Rectal smooth muscle tissue (tissue), 1 donor: ENCODE measurements at regions not wholly inside any gene's neighbourhood (a gene's known extent, or its start where the extent isn't known, plus 50 kb on each side); places are given as distances from the start of the nearest gene placed in this dataset.
"Not testable (repeated sequence)": the region's sequence is repeated elsewhere in the genome, so short reads cannot be mapped to it uniquely, and the experiment has no call there.

Experiments used
- H3K27ac ChIP-seq: one replicate; pipeline ENCODE4 v1.7.0; 2013; ENCODE audit warnings: low read depth, low read length, inconsistent platforms
- H3K27me3 ChIP-seq: one replicate; pipeline ENCODE4 v1.7.0; 2013; ENCODE audit warnings: low read length; ENCODE audit not compliant: control insufficient read depth, insufficient read depth
- H3K36me3 ChIP-seq: one replicate; pipeline ENCODE4 v1.7.0; 2013; ENCODE audit warnings: low read length; ENCODE audit not compliant: control insufficient read depth, insufficient read depth
- H3K4me1 ChIP-seq: one replicate; pipeline ENCODE4 v1.7.0; 2013; ENCODE audit warnings: low read length; ENCODE audit not compliant: control insufficient read depth, insufficient read depth
- H3K4me3 ChIP-seq: one replicate; pipeline ENCODE4 v1.7.0; 2013; ENCODE audit warnings: low read length
- H3K9ac ChIP-seq: one replicate; pipeline ENCODE4 v1.7.0; 2013; ENCODE audit warnings: low read length

DNA sequence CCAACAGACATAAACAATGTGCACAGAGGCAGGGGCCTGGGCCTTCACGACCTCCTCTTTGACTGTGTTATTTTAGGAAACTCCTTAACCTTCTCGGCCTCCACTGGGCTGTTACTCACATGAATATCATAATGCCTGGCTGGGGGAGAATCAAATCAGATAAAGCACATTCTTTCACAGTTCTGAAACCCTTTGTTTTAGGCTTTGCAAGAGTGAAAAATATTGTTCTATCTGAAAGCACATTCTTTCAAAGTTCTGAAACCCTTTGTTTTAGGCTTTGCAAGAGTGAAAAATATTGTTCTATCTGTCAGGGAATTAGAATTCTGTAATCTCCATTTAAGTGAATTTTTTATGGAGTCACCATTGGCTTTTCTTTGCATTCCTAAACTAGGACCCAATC, 50.7 kb upstream of the SYNDIG1 start:
- Histone ChIP-seq H3K9ac (no peak overlapping the region), H3K27ac (no peak overlapping the region), H3K4me3 (no peak overlapping the region), H3K4me1 (no peaks in the 10 kb centered on the region), H3K36me3 (no peaks in the 10 kb centered on the region), H3K27me3 (no peaks in the 10 kb centered on the region)

DNA sequence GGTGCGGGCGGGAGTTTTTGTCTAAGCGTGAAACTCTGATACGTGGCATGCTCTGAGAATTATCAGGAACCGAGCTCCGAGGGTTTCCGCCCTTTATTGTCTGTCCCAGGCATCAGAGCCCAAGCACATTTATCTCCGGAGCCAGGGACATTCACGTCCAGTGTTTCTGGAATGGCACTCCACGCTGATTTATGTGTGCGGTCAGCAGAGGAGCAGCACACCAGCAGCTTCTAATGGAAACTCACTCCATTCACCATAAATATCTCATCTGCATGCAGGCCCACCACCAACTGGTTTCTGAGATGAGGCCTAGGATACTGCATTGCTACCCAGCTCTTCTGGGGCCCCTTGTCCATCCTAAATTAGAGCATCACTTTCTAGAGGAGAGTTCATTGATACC, 51.9 kb upstream of the SYNDIG1 start:
- H3K27ac ChIP-seq = no peak overlapping the region
- no peak overlapping the region for H3K9ac ChIP-seq
- H3K36me3 ChIP-seq = no peaks in the 10 kb centered on the region
- no peaks in the 10 kb centered on the region for H3K4me1 ChIP-seq
- H3K4me3 ChIP-seq = no peak overlapping the region
- H3K27me3 ChIP-seq = no peaks in the 10 kb centered on the region

GRCh38 chr20:24415444-24415843, 54.0 kb upstream of the SYNDIG1 start:
- not testable (repeated sequence) for H3K9ac ChIP-seq, H3K27ac ChIP-seq, H3K4me3 ChIP-seq, H3K27me3 ChIP-seq, H3K4me1 ChIP-seq, H3K36me3 ChIP-seq

DNA sequence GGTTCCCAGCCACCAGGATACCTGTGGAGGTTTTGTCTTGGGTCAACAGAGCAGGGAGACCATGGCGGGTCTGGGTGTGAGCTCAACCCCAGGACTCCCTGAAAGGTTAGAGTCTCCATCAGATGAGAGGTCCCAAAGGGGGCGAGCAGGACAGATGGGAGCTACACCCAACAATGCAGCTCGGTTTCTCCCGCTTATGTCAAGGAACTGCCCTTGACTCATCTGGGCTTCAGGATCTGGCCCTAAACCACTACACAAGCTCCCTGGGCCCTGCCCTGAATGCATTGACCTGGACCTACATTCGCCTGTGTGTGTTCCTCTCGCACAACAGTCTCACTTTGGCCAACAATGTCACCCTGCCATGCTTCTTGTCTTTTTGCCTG, 57.6 kb upstream of the SYNDIG1 start:
- Histone ChIP-seq H3K9ac (no peak overlapping the region), H3K27me3 (no peaks in the 10 kb centered on the region), H3K4me1 (no peaks in the 10 kb centered on the region), H3K4me3 (no peak overlapping the region), H3K27ac (no peak overlapping the region), H3K36me3 (no peaks in the 10 kb centered on the region)

GRCh38 chr20:24411003-24411833, 58.2 kb upstream of the SYNDIG1 start:
- H3K36me3 ChIP-seq = no peaks in the 10 kb centered on the region
- no peak overlapping the region for H3K4me3 ChIP-seq
- no peaks in the 10 kb centered on the region for H3K4me1 ChIP-seq
- H3K27ac ChIP-seq = no peak overlapping the region
- no peak overlapping the region for H3K9ac ChIP-seq
- no peaks in the 10 kb centered on the region for H3K27me3 ChIP-seq

DNA sequence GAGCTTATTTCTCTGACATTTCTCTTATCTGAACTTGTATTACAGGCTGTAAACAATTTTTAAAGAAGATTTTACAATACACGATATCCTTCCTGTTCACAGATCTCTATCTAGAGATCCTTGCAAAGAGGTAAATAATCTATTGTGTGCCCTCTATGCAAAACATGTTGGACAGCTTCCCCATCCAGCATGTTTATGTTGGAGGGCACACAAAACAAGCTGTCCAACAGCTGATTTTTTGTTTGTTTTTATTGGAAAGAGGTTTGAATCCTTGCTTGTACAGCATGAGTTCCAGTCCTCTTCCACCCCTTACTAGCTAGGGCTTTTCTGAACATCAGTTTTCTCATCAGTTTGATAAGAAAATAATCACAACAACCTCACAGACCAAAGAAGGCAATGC, 62.3 kb upstream of the SYNDIG1 start:
- H3K9ac ChIP-seq = no peak overlapping the region
- no peaks in the 10 kb centered on the region for H3K4me1 ChIP-seq
- no peak overlapping the region for H3K27ac ChIP-seq
- H3K27me3 ChIP-seq = no peaks in the 10 kb centered on the region
- no peaks in the 10 kb centered on the region for H3K36me3 ChIP-seq
- H3K4me3 ChIP-seq = no peak overlapping the region

DNA sequence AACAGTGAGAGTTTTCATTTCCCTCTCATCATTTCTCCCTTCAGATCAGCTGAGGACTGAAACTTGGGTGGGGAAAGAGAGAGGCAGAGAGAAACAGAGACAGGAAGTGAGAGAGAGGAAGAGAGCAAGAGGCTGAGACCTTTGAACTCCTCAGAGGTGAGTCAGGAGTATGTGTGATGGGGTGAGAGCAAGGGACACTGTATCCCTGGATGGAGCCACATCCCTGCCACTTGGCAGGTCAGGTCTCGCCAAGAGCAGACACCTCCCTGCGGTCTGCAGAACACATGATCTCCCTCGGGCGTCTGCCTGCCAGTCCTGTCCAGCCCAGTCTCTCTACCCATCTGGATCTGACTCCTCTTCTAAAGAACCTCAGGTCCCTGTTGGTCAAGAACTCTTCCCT, 62.7 kb upstream of the SYNDIG1 start:
- H3K36me3 ChIP-seq = no peaks in the 10 kb centered on the region
- no peak overlapping the region for H3K9ac ChIP-seq
- H3K4me1 ChIP-seq = no peaks in the 10 kb centered on the region
- no peak overlapping the region for H3K27ac ChIP-seq
- H3K27me3 ChIP-seq = no peaks in the 10 kb centered on the region
- H3K4me3 ChIP-seq = no peak overlapping the region

GRCh38 chr20:24406251-24406650, 63.2 kb upstream of the SYNDIG1 start:
- Histone ChIP-seq H3K36me3 (no peaks in the 10 kb centered on the region), H3K27ac (no peak overlapping the region), H3K9ac (no peak overlapping the region), H3K4me3 (no peak overlapping the region), H3K4me1 (no peaks in the 10 kb centered on the region), H3K27me3 (no peaks in the 10 kb centered on the region)

DNA sequence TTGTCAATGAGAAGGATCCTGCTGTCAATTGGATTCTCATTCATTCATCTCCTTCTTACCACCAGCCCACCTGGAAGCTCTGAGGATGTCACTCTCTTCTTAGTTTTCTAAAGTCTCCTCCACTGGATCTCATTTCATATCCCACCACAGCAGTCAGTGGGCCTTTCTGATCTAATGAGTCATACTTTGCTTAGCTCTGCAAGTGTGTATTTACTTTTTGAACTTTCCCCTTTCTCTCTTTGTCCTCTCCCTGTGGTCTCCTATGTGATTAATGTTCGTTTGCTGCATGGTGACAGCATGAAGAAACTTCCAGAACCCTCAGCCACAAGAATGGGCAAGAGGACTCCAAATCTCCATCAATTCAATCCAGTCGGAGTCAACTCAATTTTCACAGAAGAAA, 63.6 kb upstream of the SYNDIG1 start:
- H3K27ac ChIP-seq = no peak overlapping the region
- H3K27me3 ChIP-seq = no peaks in the 10 kb centered on the region
- H3K36me3 ChIP-seq = no peaks in the 10 kb centered on the region
- H3K4me3 ChIP-seq = no peak overlapping the region
- no peak overlapping the region for H3K9ac ChIP-seq
- no peaks in the 10 kb centered on the region for H3K4me1 ChIP-seq

DNA sequence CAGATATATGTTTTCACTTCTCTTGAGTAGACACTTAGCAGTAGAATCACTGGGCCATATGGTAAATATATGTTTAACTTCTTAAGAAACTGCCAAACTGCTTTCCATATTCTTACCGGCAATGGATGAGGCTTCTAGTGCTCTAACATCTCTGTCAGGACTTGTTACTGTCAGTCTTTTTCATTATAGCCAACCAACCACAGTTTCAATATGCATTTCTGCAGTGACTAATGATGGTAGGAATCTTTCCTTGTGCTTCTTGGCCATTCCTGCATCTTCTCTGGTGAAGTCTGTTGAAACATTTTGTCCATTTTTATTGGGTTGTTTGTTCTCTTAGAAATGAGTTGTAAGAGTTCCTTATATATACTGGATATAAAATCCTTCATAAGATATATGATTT, 66.0 kb upstream of the SYNDIG1 start:
- Histone ChIP-seq H3K9ac (no peak overlapping the region), H3K4me3 (no peak overlapping the region), H3K4me1 (no peaks in the 10 kb centered on the region), H3K27ac (no peak overlapping the region), H3K36me3 (no peaks in the 10 kb centered on the region), H3K27me3 (no peaks in the 10 kb centered on the region)

- Histone ChIP-seq H3K4me1 (no peaks in the 10 kb centered on the region), H3K9ac (no peak overlapping the region), H3K4me3 (no peak overlapping the region), H3K36me3 (no peaks in the 10 kb centered on the region), H3K27ac (no peak overlapping the region), H3K27me3 (no peaks in the 10 kb centered on the region)
Observed at GRCh38 chr20:24402188-24402587, 67.2 kb upstream of the SYNDIG1 start.

- Histone ChIP-seq H3K4me3 (no peak overlapping the region), H3K36me3 (no peaks in the 10 kb centered on the region), H3K27ac (no peak overlapping the region), H3K9ac (no peak overlapping the region), H3K27me3 (peaks cover 2% of the 10 kb centered on the region), H3K4me1 (no peaks in the 10 kb centered on the region)
Observed at GRCh38 chr20:24395151-24395550, 74.3 kb upstream of the SYNDIG1 start.

DNA sequence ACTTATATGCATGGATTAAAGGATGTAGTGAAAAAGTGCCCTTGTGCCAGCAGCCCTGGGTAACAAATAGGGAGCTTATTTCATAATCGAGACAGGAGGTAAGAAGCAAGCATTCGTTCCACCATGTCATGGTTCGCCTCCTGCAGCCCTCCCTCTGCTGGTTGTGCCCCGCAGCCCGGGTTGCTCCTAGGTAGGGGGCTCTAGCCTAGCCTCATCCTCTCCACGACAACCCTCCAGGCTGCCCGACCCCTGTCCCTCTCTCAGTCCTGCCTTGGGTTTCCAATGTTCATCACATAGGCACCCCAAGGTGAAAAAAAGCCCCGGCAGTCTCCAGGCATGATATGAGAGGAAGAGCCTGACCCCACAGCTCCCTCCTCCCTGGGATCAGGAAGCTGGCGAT, 75.5 kb upstream of the SYNDIG1 start:
- no peak overlapping the region for H3K27ac ChIP-seq
- H3K4me3 ChIP-seq = no peak overlapping the region

More for the DNA sequence above, 75.5 kb upstream of the SYNDIG1 start:
- H3K4me1 ChIP-seq = no peaks in the 10 kb centered on the region
- H3K36me3 ChIP-seq = no peaks in the 10 kb centered on the region
- peaks cover 2% of the 10 kb centered on the region for H3K27me3 ChIP-seq
- H3K9ac ChIP-seq = no peak overlapping the region
